CD14-positive monocyte (primary cell): ENCODE measurements at regions not wholly inside any gene's neighbourhood (a gene's known extent, or its start where the extent isn't known, plus 50 kb on each side); places are given as distances from the start of the nearest gene placed in this dataset.

Experiments used
- DNase-seq, 3 donors: peaks; one replicate each; pipeline ENCODE4 v3.0.0-alpha.2; 2011 to 2022
- H2AFZ ChIP-seq: 2 replicates; pipeline ENCODE4 v1.6.0; 2012; ENCODE audit warnings: mild to moderate bottlenecking, low read depth, low read length, inconsistent platforms; ENCODE audit not compliant: insufficient read depth, poor library complexity, severe bottlenecking
- H3K27ac ChIP-seq, 2 donors: 1 replicate in 1 of 2; 2 replicates in 1 of 2; pipeline ENCODE4 v1.5.1; 2012 to 2013; ENCODE audit warnings: low read length in 2 of 2, control low read depth in 1 of 2, inconsistent platforms in 1 of 2, low read depth in 1 of 2, mild to moderate bottlenecking in 1 of 2
- H3K27me3 ChIP-seq, 2 donors: one replicate each; pipeline versions ENCODE4 v1.6.0 to v1.6.1; 2011 to 2013; ENCODE audit warnings: low read length in 2 of 2; ENCODE audit not compliant: control insufficient read depth in 2 of 2, insufficient read depth in 2 of 2
- H3K36me3 ChIP-seq, 2 donors: replicated peaks in 1 of 2; 1 replicate in 1 of 2; 2 replicates in 1 of 2; pipeline versions ENCODE4 v1.5.1 to v1.6.1; 2012 to 2013; ENCODE audit warnings: low read length in 2 of 2, control low read depth in 1 of 2, inconsistent platforms in 1 of 2, mild to moderate bottlenecking in 1 of 2; ENCODE audit not compliant: insufficient read depth in 2 of 2, control insufficient read depth in 1 of 2
- H3K4me1 ChIP-seq, 2 donors: 1 replicate in 1 of 2; 2 replicates in 1 of 2; pipeline versions ENCODE4 v1.5.1 to v1.6.1; 2012 to 2013; ENCODE audit warnings: low read length in 2 of 2, control low read depth in 1 of 2, inconsistent platforms in 1 of 2, mild to moderate bottlenecking in 1 of 2, moderate library complexity in 1 of 2; ENCODE audit not compliant: insufficient read depth in 2 of 2, control insufficient read depth in 1 of 2
- H3K4me2 ChIP-seq: replicated peaks from 2 replicates; pipeline ENCODE3; 2012; ENCODE audit warnings: low read length, moderate library complexity, mild to moderate bottlenecking; ENCODE audit not compliant: poor library complexity, severe bottlenecking; ENCODE audit errors: extremely low read depth
- H3K4me3 ChIP-seq, 3 experiments: fragments of 200-600 bp in 1 of 3; sonication (generic) in 1 of 3; replicated peaks in 1 of 3; 1 replicate in 2 of 3; 2 replicates in 1 of 3; pipeline ENCODE4 v1.5.1; 2011 to 2013; ENCODE audit warnings: low read length in 3 of 3, mild to moderate bottlenecking in 3 of 3, control low read depth in 2 of 3, low read depth in 2 of 3, inconsistent platforms in 1 of 3, moderate library complexity in 1 of 3
- H3K79me2 ChIP-seq: 2 replicates; pipeline ENCODE4 v1.6.0; 2012; ENCODE audit warnings: mild to moderate bottlenecking, control low read depth, inconsistent platforms, low read length, moderate library complexity; ENCODE audit not compliant: insufficient read depth
- H3K9ac ChIP-seq: 2 replicates; pipeline ENCODE4 v1.6.0; 2017; ENCODE audit warnings: low read length, mild to moderate bottlenecking; ENCODE audit not compliant: insufficient read depth, poor library complexity, severe bottlenecking
- H3K9me3 ChIP-seq, 2 donors: replicated peaks in 1 of 2; 1 replicate in 1 of 2; 2 replicates in 1 of 2; pipeline versions ENCODE4 v1.5.1 to v1.6.1; 2012 to 2013; ENCODE audit warnings: low read length in 2 of 2, control low read depth in 1 of 2; ENCODE audit not compliant: control insufficient read depth in 1 of 2, insufficient read depth in 1 of 2
- H4K20me1 ChIP-seq: 2 replicates; pipeline ENCODE4 v1.6.0; 2012; ENCODE audit warnings: mild to moderate bottlenecking, low read length, control low read depth, moderate library complexity; ENCODE audit not compliant: insufficient read depth
- H3K27ac Mint-ChIP-seq, 7 donors: one replicate each; pipeline ENCODE4 v1.8.0; 2020; ENCODE audit warnings: mild to moderate bottlenecking in 7 of 7, mixed read lengths in 7 of 7, moderate library complexity in 6 of 7, inconsistent platforms in 2 of 7
- H3K27me3 Mint-ChIP-seq, 3 donors: one replicate each; pipeline ENCODE4 v1.8.0; 2021 to 2022; ENCODE audit warnings: low read depth in 3 of 3, mild to moderate bottlenecking in 3 of 3, mixed read lengths in 3 of 3, moderate library complexity in 3 of 3, inconsistent platforms in 1 of 3
- H3K36me3 Mint-ChIP-seq, 2 donors: one replicate each; pipeline ENCODE4 v1.8.0; 2020; ENCODE audit warnings: mixed read lengths in 2 of 2, inconsistent platforms in 1 of 2, mild to moderate bottlenecking in 1 of 2
- H3K4me1 Mint-ChIP-seq: one replicate; pipeline ENCODE4 v1.8.0; 2020; ENCODE audit warnings: mild to moderate bottlenecking, mixed read lengths
- H3K4me3 Mint-ChIP-seq, 2 donors: one replicate each; pipeline ENCODE4 v1.8.0; 2020; ENCODE audit warnings: mild to moderate bottlenecking in 2 of 2, mixed read lengths in 2 of 2, moderate library complexity in 1 of 2
- H3K9me3 Mint-ChIP-seq, 7 donors: one replicate each; pipeline ENCODE4 v1.8.0; 2020 to 2022; ENCODE audit warnings: mixed read lengths in 7 of 7, mild to moderate bottlenecking in 6 of 7, moderate library complexity in 6 of 7, inconsistent platforms in 2 of 7
- WGBS: methylation state at CpG from one replicate; pipeline ENCODE4 v1.1.5; 2013; ENCODE audit warnings: missing lambda C conversion rate; ENCODE audit not compliant: insufficient coverage; 5-methylcytosine and 5-hydroxymethylcytosine counted together
- intact Hi-C, 2 donors: fragments of 100-400 bp; cut with micrococcal nuclease; formaldehyde crosslinking; loops; one replicate each; pipeline versions ENCODE4 v1.15.0 to v1.15.1; 2023
- TF ChIP-seq, protein P1 (sequence below): fragments of 200-600 bp; IDR thresholded peaks from one replicate; pipeline ENCODE4 v1.8.0; 2022; ENCODE audit warnings: antibody characterized with exemption, mild to moderate bottlenecking

DNA sequence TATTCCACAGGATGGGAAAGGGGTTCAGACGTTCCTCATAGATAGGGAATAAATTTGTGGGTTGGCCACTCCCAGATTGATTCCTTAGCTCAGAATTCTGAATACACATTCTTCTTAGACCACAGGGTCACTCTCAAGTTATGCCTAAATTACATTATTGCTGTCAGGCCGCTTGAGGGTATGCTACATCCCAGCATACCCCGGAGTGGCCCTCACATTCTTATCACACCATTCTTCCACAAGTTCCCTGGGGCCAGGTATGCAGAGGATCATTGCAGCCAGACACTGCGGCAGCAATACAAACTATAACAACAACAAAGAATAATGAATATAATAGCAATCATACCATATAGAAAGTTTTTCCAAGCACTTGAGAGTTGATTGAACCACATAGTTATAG is 237.9 kb upstream of the SOX4 start:
- DNase-seq, result no peak
- H3K36me3 ChIP-seq, result no peaks in the 10 kb centered on the region
- no peaks in the 10 kb centered on the region for H3K4me1 ChIP-seq
- TF ChIP-seq, protein P1, sequence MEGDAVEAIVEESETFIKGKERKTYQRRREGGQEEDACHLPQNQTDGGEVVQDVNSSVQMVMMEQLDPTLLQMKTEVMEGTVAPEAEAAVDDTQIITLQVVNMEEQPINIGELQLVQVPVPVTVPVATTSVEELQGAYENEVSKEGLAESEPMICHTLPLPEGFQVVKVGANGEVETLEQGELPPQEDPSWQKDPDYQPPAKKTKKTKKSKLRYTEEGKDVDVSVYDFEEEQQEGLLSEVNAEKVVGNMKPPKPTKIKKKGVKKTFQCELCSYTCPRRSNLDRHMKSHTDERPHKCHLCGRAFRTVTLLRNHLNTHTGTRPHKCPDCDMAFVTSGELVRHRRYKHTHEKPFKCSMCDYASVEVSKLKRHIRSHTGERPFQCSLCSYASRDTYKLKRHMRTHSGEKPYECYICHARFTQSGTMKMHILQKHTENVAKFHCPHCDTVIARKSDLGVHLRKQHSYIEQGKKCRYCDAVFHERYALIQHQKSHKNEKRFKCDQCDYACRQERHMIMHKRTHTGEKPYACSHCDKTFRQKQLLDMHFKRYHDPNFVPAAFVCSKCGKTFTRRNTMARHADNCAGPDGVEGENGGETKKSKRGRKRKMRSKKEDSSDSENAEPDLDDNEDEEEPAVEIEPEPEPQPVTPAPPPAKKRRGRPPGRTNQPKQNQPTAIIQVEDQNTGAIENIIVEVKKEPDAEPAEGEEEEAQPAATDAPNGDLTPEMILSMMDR, result no peak
- no peak overlapping the region for H3K27ac ChIP-seq
- no peaks in the 10 kb centered on the region for H3K36me3 Mint-ChIP-seq
- intact Hi-C loops, result no loop called here
- no peak overlapping the region for H3K4me3 Mint-ChIP-seq
- H4K20me1 ChIP-seq, result no peaks in the 10 kb centered on the region
- H3K9ac ChIP-seq, result no peak overlapping the region
- peaks cover 0 to 2% (median 1%) of the 10 kb centered on the region in 3 donors for H3K27me3 Mint-ChIP-seq
- no peak overlapping the region for H3K4me3 ChIP-seq
- no peak overlapping the region for H3K4me2 ChIP-seq
- H3K9me3 Mint-ChIP-seq, result peaks cover 2 to 10% (median 7%) of the 10 kb centered on the region in 7 donors
- H3K4me1 Mint-ChIP-seq, result no peaks in the 10 kb centered on the region
- H3K9me3 ChIP-seq, result peaks cover 4 to 19% of the 10 kb centered on the region in 2 donors
- no peaks in the 10 kb centered on the region for H3K27me3 ChIP-seq
- no peaks in the 10 kb centered on the region for H3K79me2 ChIP-seq
- WGBS, result 100% methylated on average over 1 of the region's 4 CpGs
- no peak overlapping the region for H2AFZ ChIP-seq
- H3K27ac Mint-ChIP-seq, result no peak overlapping the region

DNA sequence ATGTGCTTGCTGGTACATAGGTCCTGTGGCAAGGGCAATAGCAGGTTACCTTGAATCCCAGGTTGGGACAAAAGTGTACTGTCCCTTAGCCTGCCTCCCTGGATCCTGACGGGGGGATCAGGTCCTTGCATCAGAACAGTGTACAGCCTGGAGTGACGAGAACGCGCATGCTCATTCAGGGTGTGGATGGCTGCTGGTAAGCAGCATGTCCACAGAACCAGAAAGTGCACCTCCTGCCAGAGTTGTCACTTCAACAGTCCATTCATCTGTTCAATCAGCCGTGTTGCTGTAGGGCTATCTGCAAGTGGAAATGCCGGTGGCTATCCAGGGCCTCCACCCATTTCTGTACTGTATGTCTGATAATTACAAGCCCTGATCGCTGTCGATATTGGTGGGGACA is 236.3 kb upstream of the SOX4 start:
- whole genome bisulfite sequencing, result 96% methylated on average over 7 of the region's 8 CpGs
- H3K4me3 Mint-ChIP-seq, result no peak overlapping the region
- Histone ChIP-seq H3K27ac (no peak overlapping the region), H3K4me1 (no peaks in the 10 kb centered on the region), H3K79me2 (no peaks in the 10 kb centered on the region), H3K9me3 (peaks cover 4 to 19% of the 10 kb centered on the region in 2 donors), H3K36me3 (no peaks in the 10 kb centered on the region), H3K4me2 (no peak overlapping the region), H2AFZ (no peak overlapping the region), H4K20me1 (no peaks in the 10 kb centered on the region), H3K27me3 (no peaks in the 10 kb centered on the region), H3K9ac (no peak overlapping the region), H3K4me3 (no peak overlapping the region)
- intact Hi-C loops, result no loop called here
- H3K9me3 Mint-ChIP-seq, result peaks cover 2 to 12% (median 8%) of the 10 kb centered on the region in 7 donors
- no peak overlapping the region for H3K27ac Mint-ChIP-seq
- no peak for DNase-seq
- TF ChIP-seq, protein P1, result no peak
- peaks cover 0 to 2% (median 1%) of the 10 kb centered on the region in 3 donors for H3K27me3 Mint-ChIP-seq
- no peaks in the 10 kb centered on the region for H3K36me3 Mint-ChIP-seq
- no peaks in the 10 kb centered on the region for H3K4me1 Mint-ChIP-seq
